H1 (cell line): ENCODE measurements at regions not wholly inside any gene's neighbourhood (a gene's known extent, or its start where the extent isn't known, plus 50 kb on each side); places are given as distances from the start of the nearest gene placed in this dataset.

ENCODE experiments used
- CTCF ChIA-PET: fragments of 300-600 bp; sonication (Branson Sonifier 250); formaldehyde crosslinking; loops from one replicate; lab custom pipeline; 2021; ENCODE audit not compliant: partially characterized antibody; lab: Charles Lee
- POLR2A ChIA-PET: fragments of 300-600 bp; sonication (Branson Sonifier 250); formaldehyde crosslinking; loops from one replicate; lab custom pipeline; 2021; ENCODE audit warnings: inconsistent platforms; ENCODE audit not compliant: partially characterized antibody; lab: Charles Lee
- DNase-seq, 2 experiments: peaks; one replicate each; pipeline versions ENCODE4 v3.0.0 to v3.0.0-alpha.2; 2010 to 2022; ENCODE audit warnings: low spot score in 2 of 2, low read depth in 1 of 2, mixed read lengths in 1 of 2
- FAIRE-seq: peaks from 2 replicates; lab custom pipeline; 2011; peaks lifted over from hg19 to GRCh38; lab: Jason Lieb, UNC
- H2AFZ ChIP-seq: 2 replicates; pipeline ENCODE4 v1.8.1; 2012; ENCODE audit warnings: low read length, inconsistent platforms
- H2AK5ac ChIP-seq: 2 replicates; pipeline ENCODE4 v1.6.1; 2013; ENCODE audit warnings: low read depth, low read length
- H2BK120ac ChIP-seq: replicated peaks from 2 replicates; pipeline ENCODE3; 2013; ENCODE audit warnings: low read depth, low read length, inconsistent platforms
- H2BK12ac ChIP-seq: 2 replicates; pipeline ENCODE4 v1.6.1; 2013; ENCODE audit warnings: low read depth, low read length
- H2BK15ac ChIP-seq: 2 replicates; pipeline ENCODE4 v1.6.1; 2013; ENCODE audit warnings: low read length
- H2BK20ac ChIP-seq: 2 replicates; pipeline ENCODE4 v1.6.1; 2013; ENCODE audit warnings: low read length
- H2BK5ac ChIP-seq: 2 replicates; pipeline ENCODE4 v1.6.1; 2013; ENCODE audit warnings: low read depth, low read length
- H3K14ac ChIP-seq: 2 replicates; pipeline ENCODE4 v1.6.1; 2013; ENCODE audit warnings: inconsistent platforms; ENCODE audit not compliant: insufficient read length
- H3K18ac ChIP-seq: 2 replicates; pipeline ENCODE4 v1.6.1; 2013; ENCODE audit warnings: low read length; ENCODE audit errors: extremely low read depth
- H3K23ac ChIP-seq: 2 replicates; pipeline ENCODE4 v1.6.1; 2013; ENCODE audit warnings: inconsistent platforms; ENCODE audit not compliant: insufficient read length
- H3K23me2 ChIP-seq: 2 replicates; pipeline ENCODE4 v1.6.1; 2013; ENCODE audit warnings: low read depth, low read length
- H3K27ac ChIP-seq: 2 replicates; pipeline ENCODE4 v1.6.1; 2011; ENCODE audit warnings: low read depth, low read length, inconsistent platforms
- H3K27me3 ChIP-seq, 4 experiments: replicated peaks in 1 of 4; 1 replicate in 1 of 4; 2 replicates in 3 of 4; pipeline versions ENCODE4 v1.6.1 to v1.8.1; 2011 to 2013; ENCODE audit warnings: low read length in 3 of 4, mild to moderate bottlenecking in 3 of 4, inconsistent platforms in 2 of 4, mixed read lengths in 2 of 4, moderate library complexity in 1 of 4; ENCODE audit not compliant: control insufficient read depth in 3 of 4, insufficient read depth in 3 of 4; ENCODE audit errors: extremely low read depth in 1 of 4
- H3K36me3 ChIP-seq, 4 experiments: 2 replicates each; pipeline versions ENCODE4 v1.6.1 to v1.8.1; 2011 to 2013; ENCODE audit warnings: mild to moderate bottlenecking in 4 of 4, low read length in 3 of 4, moderate library complexity in 2 of 4, control low read depth in 1 of 4, inconsistent platforms in 1 of 4; ENCODE audit not compliant: insufficient read depth in 4 of 4, control insufficient read depth in 2 of 4
- H3K4ac ChIP-seq: replicated peaks from 2 replicates; pipeline ENCODE3; 2013; ENCODE audit warnings: low read length, low read depth, mixed read lengths, inconsistent platforms; ENCODE audit not compliant: insufficient read length
- H3K4me1 ChIP-seq, 4 experiments: replicated peaks in 1 of 4; 1 replicate in 1 of 4; 2 replicates in 3 of 4; pipeline versions ENCODE4 v1.6.1 to v1.8.1; 2011 to 2013; ENCODE audit warnings: low read length in 3 of 4, inconsistent platforms in 2 of 4, mixed read lengths in 1 of 4; ENCODE audit not compliant: insufficient read depth in 4 of 4, control insufficient read depth in 3 of 4
- H3K4me2 ChIP-seq, 2 experiments: 2 replicates each; pipeline versions ENCODE4 v1.6.1 to v1.8.1; 2011 to 2013; ENCODE audit warnings: low read depth in 2 of 2, low read length in 2 of 2, control low read depth in 1 of 2, inconsistent platforms in 1 of 2, mild to moderate bottlenecking in 1 of 2; ENCODE audit not compliant: insufficient read depth in 1 of 2
- H3K4me3 ChIP-seq, 4 experiments: fragments of 200-600, 300-600 bp in 1 of 4; sonication (generic), shearing (Covaris generic), sonication (Bioruptor Twin) in 1 of 4; 2 replicates each; pipeline versions ENCODE4 v1.5.1 to v1.8.1; 2011 to 2016; ENCODE audit warnings: low read length in 4 of 4, low read depth in 3 of 4, control low read depth in 2 of 4, inconsistent platforms in 2 of 4, mild to moderate bottlenecking in 2 of 4, mixed read lengths in 1 of 4, moderate library complexity in 1 of 4; ENCODE audit not compliant: insufficient read depth in 2 of 4; ENCODE audit errors: extremely low read depth in 1 of 4
- H3K56ac ChIP-seq: replicated peaks from 2 replicates; pipeline ENCODE3; 2013; ENCODE audit warnings: low read depth, mild to moderate bottlenecking, mixed read lengths, low read length, inconsistent platforms; ENCODE audit not compliant: insufficient read length
- H3K79me1 ChIP-seq: 2 replicates; pipeline ENCODE4 v1.6.1; 2013; ENCODE audit warnings: low read depth, low read length, control low read depth
- H3K79me2 ChIP-seq, 2 experiments: 2 replicates each; pipeline versions ENCODE4 v1.6.1 to v1.8.1; 2012 to 2013; ENCODE audit warnings: low read length in 2 of 2, mild to moderate bottlenecking in 2 of 2, inconsistent platforms in 1 of 2; ENCODE audit not compliant: insufficient read depth in 2 of 2, control insufficient read depth in 1 of 2
- H3K9ac ChIP-seq, 4 experiments: replicated peaks in 1 of 4; 1 replicate in 1 of 4; 2 replicates in 3 of 4; pipeline versions ENCODE4 v1.6.1 to v1.8.1; 2011 to 2013; ENCODE audit warnings: low read depth in 3 of 4, low read length in 3 of 4, control low read depth in 2 of 4, mild to moderate bottlenecking in 2 of 4, moderate library complexity in 2 of 4, inconsistent platforms in 1 of 4; ENCODE audit errors: extremely low read depth in 1 of 4
- H3K9me3 ChIP-seq, 2 experiments: 2 replicates each; pipeline versions ENCODE4 v1.6.1 to v1.8.1; 2012 to 2013; ENCODE audit warnings: mild to moderate bottlenecking in 2 of 2, moderate library complexity in 2 of 2, control low read depth in 1 of 2, inconsistent platforms in 1 of 2, low read depth in 1 of 2, low read length in 1 of 2, mixed read lengths in 1 of 2; ENCODE audit not compliant: insufficient read depth in 2 of 2
- H4K20me1 ChIP-seq, 2 experiments: replicated peaks in 1 of 2; 2 replicates each; pipeline versions ENCODE3 to v1.8.1; 2011 to 2013; ENCODE audit warnings: inconsistent platforms in 2 of 2, low read length in 2 of 2, mild to moderate bottlenecking in 1 of 2; ENCODE audit not compliant: insufficient read depth in 2 of 2, control insufficient read depth in 1 of 2
- H4K5ac ChIP-seq: 2 replicates; pipeline ENCODE4 v1.6.1; 2013; ENCODE audit warnings: low read length, low read depth, mixed read lengths, inconsistent platforms; ENCODE audit not compliant: insufficient read length
- H4K8ac ChIP-seq: 2 replicates; pipeline ENCODE4 v1.8.0; 2013; ENCODE audit warnings: mild to moderate bottlenecking, moderate library complexity, low read length, inconsistent platforms; ENCODE audit not compliant: insufficient read depth; ENCODE audit errors: extremely low read depth
- H4K91ac ChIP-seq: replicated peaks from 2 replicates; pipeline ENCODE3; 2013; ENCODE audit warnings: low read length, mixed read lengths, inconsistent platforms; ENCODE audit not compliant: insufficient read length
- CHD1 ChIP-seq: IDR thresholded peaks from 2 replicates; pipeline ENCODE4 v1.6.1; 2012; ENCODE audit warnings: low read depth, low read length, improper control_type of control experiment
- CREB1 ChIP-seq: IDR thresholded peaks from 2 replicates; pipeline ENCODE4 v1.6.1; 2012; ENCODE audit warnings: inconsistent platforms
- E2F6 ChIP-seq: IDR thresholded peaks from 2 replicates; pipeline ENCODE4 v1.6.1; 2012; ENCODE audit warnings: inconsistent platforms
- EP300 ChIP-seq, 2 experiments: IDR thresholded peaks; 1 replicate in 1 of 2; 2 replicates in 1 of 2; pipeline ENCODE4 v1.6.1; 2011 to 2012; ENCODE audit warnings: low read depth in 2 of 2, low read length in 2 of 2, mild to moderate bottlenecking in 2 of 2, borderline replicate concordance in 1 of 2, inconsistent platforms in 1 of 2, moderate library complexity in 1 of 2
- FOSL1 ChIP-seq: IDR thresholded peaks from 2 replicates; pipeline ENCODE4 v1.6.1; 2011; ENCODE audit warnings: mild to moderate bottlenecking, low read depth, low read length, moderate library complexity; ENCODE audit not compliant: insufficient read depth
- JUND ChIP-seq: IDR thresholded peaks from 2 replicates; pipeline ENCODE4 v1.6.1; 2011; ENCODE audit warnings: mild to moderate bottlenecking, improper control_type of control experiment, low read length
- RFX5 ChIP-seq: IDR thresholded peaks from 2 replicates; pipeline ENCODE4 v1.6.1; 2011; ENCODE audit warnings: low read depth, low read length, improper control_type of control experiment, borderline replicate concordance
- RNF2 ChIP-seq: fragments of 200-900, 300-1000 bp; sonication (generic); IDR thresholded peaks from 2 replicates; pipeline ENCODE4 v1.7.1; 2016; ENCODE audit warnings: borderline replicate concordance, low read depth, mild to moderate bottlenecking, antibody characterized with exemption, low read length; ENCODE audit not compliant: poor library complexity, severe bottlenecking; ENCODE audit errors: missing control alignments
- TAF1 ChIP-seq: IDR thresholded peaks from 2 replicates; pipeline ENCODE4 v1.6.1; 2011; ENCODE audit warnings: mild to moderate bottlenecking, low read depth, low read length
- ZNF274 ChIP-seq: IDR thresholded peaks from 2 replicates; pipeline ENCODE4 v1.7.0; 2012; ENCODE audit warnings: low read length, borderline replicate concordance; ENCODE audit errors: extremely low read depth
- WGBS, 2 experiments: shearing (Covaris generic) in 1 of 2; methylation state at CpG; one replicate each; pipeline versions ENCODE4 v1.1.6 to v1.1.7; 2013 to 2015; ENCODE audit warnings: low lambda C conversion rate in 2 of 2, mixed read lengths in 2 of 2, inconsistent platforms in 1 of 2, low coverage in 1 of 2, missing lambda C conversion rate in 1 of 2; ENCODE audit not compliant: insufficient replicate concordance in 2 of 2, insufficient coverage in 1 of 2, insufficient read length in 1 of 2; ENCODE audit errors: extremely low coverage in 1 of 2, missing lambda C conversion rate in 1 of 2; 5-methylcytosine and 5-hydroxymethylcytosine counted together

- no peak for FAIRE-seq
- CTCF ChIA-PET, result interaction anchor here (0.6 kb wide), 1 partner anchor 23 kb away, joined by 4 read pairs; no protein-coding TSS in a partner anchor
- TF ChIP-seq RNF2, result no peak
- TF ChIP-seq ZNF274, result no peak
- no peak for TF ChIP-seq TAF1
- no peak for TF ChIP-seq RFX5
- no peak for TF ChIP-seq E2F6
- TF ChIP-seq CHD1, result no peak
- TF ChIP-seq FOSL1, result no peak
- no peak for TF ChIP-seq EP300 (IDR thresholded peaks at IDR 0.05; ENCODE audit: borderline replicate concordance in 1 of 2, low read depth in 2 of 2, low read length in 2 of 2)
- no peak for TF ChIP-seq CREB1
- no peak for TF ChIP-seq JUND
These were observed 1100.3 kb downstream of the BCL11B start for GRCh38 chr14:98171654-98172053.

More at GRCh38 chr14:98171654-98172053, 1100.3 kb downstream of the BCL11B start:
- H3K23me2 ChIP-seq, result no peaks in the 10 kb centered on the region
- no peaks in the 10 kb centered on the region for H4K20me1 ChIP-seq
- no peak overlapping the region for H3K9ac ChIP-seq
- H2BK15ac ChIP-seq, result no peak overlapping the region
- 94% methylated on average over 3 of the region's 3 CpGs; no CpG with 5 or more reads in 1 of the 2 experiments for WGBS, 2 experiments
- no peaks in the 10 kb centered on the region for H3K79me2 ChIP-seq
- H2AK5ac ChIP-seq, result no peak overlapping the region
- H4K5ac ChIP-seq, result no peak overlapping the region
- H2AFZ ChIP-seq, result no peak overlapping the region
- DNase-seq, result no peak
- no peaks in the 10 kb centered on the region for H3K27me3 ChIP-seq
- no peak overlapping the region for H3K14ac ChIP-seq
- no peaks in the 10 kb centered on the region for H3K9me3 ChIP-seq
- no peak overlapping the region for H4K91ac ChIP-seq
- no peak overlapping the region for H3K4me2 ChIP-seq
- H3K18ac ChIP-seq, result no peak overlapping the region
- H2BK5ac ChIP-seq, result no peak overlapping the region
- H3K4me1 ChIP-seq, result peaks cover 0 to 7% (median 2%) of the 10 kb centered on the region in 4 experiments; a peak in 4 of 7 replicates
- H3K4me3 ChIP-seq, result no peak overlapping the region
- no peak overlapping the region for H2BK12ac ChIP-seq
- no peak overlapping the region; the same call in 1 of the 2 replicates for H2BK20ac ChIP-seq
- no peak overlapping the region for H3K4ac ChIP-seq
- H3K79me1 ChIP-seq, result no peaks in the 10 kb centered on the region
- no peak overlapping the region for H3K56ac ChIP-seq
- H3K23ac ChIP-seq, result no peak overlapping the region
- no peaks in the 10 kb centered on the region for H3K36me3 ChIP-seq
- H2BK120ac ChIP-seq, result no peak overlapping the region
- no peak overlapping the region for H4K8ac ChIP-seq
- H3K27ac ChIP-seq, result no peak overlapping the region
- POLR2A ChIA-PET, result no interaction called here
